Mammary epithelial cell (primary cell): ENCODE measurements at regions not wholly inside any gene's neighbourhood (a gene's known extent, or its start where the extent isn't known, plus 50 kb on each side); places are given as distances from the start of the nearest gene placed in this dataset.

Source experiments
- EZH2 ChIP-seq: IDR thresholded peaks from 2 replicates; pipeline ENCODE4 v1.6.1; 2012; ENCODE audit warnings: low read length, inconsistent platforms, borderline replicate concordance
- TF ChIP-seq, protein P1 (sequence below), 2 donors: IDR thresholded peaks in 1 of 2; conservative IDR thresholded peaks in 1 of 2; 2 replicates each; pipeline ENCODE4 v1.5.1; 2011 to 2012; ENCODE audit warnings: inconsistent platforms in 2 of 2, low read length in 2 of 2, mild to moderate bottlenecking in 2 of 2, control low read depth in 1 of 2, low read depth in 1 of 2; ENCODE audit not compliant: insufficient read depth in 1 of 2; ENCODE audit errors: extremely low read depth in 1 of 2

DNA sequence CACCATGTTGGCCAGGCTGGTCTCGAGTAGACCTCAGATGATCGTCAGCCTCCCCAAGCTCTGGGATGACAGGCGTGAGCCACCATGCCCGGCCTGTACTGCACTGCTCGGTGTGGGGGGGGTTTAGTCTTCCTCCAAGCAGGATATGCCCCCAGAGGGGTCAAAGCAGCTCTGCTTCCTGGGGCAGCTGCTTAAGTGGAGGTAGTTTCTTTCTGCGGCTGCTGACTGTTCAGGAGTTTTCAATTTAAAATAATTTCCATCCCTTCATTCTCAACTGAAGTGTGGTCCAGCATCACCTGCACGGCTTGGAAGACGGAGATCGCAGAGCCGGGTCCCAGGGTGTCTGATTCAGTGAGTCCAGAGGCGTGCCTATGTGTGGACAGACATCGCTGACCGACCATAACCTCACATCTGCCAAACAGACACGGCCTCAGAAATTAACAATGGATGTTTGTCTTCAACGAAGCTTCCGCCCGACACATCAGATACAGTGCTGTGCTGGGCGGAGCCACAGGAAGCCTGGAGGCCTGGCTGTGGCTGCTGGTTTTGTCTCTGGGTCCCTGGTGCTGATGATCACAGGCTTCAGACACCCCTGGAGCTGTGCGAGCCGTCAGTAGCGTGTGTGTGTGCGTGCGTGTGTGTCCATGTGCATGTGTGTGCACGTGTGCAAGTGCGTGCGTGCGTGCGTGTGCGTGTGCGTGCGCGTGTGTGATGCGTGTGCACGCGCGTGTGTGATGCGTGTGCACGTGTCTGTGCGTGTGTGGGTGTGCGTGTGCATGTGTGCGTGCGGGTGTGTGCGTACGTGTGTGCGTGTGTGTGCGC lies 226.5 kb upstream of the PITRM1 start:
- TF ChIP-seq, protein P1, sequence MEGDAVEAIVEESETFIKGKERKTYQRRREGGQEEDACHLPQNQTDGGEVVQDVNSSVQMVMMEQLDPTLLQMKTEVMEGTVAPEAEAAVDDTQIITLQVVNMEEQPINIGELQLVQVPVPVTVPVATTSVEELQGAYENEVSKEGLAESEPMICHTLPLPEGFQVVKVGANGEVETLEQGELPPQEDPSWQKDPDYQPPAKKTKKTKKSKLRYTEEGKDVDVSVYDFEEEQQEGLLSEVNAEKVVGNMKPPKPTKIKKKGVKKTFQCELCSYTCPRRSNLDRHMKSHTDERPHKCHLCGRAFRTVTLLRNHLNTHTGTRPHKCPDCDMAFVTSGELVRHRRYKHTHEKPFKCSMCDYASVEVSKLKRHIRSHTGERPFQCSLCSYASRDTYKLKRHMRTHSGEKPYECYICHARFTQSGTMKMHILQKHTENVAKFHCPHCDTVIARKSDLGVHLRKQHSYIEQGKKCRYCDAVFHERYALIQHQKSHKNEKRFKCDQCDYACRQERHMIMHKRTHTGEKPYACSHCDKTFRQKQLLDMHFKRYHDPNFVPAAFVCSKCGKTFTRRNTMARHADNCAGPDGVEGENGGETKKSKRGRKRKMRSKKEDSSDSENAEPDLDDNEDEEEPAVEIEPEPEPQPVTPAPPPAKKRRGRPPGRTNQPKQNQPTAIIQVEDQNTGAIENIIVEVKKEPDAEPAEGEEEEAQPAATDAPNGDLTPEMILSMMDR (conservative IDR thresholded peaks at IDR 0.05 in 1 of 2, IDR thresholded peaks at IDR 0.05 in 1 of 2; ENCODE audit: extremely low read depth in 1 of 2, insufficient read depth in 1 of 2, low read depth in 1 of 2, low read length in 2 of 2), result no peak
- no peak for TF ChIP-seq EZH2
